AG04450 (cell line): ENCODE measurements at regions not wholly inside any gene's neighbourhood (a gene's known extent, or its start where the extent isn't known, plus 50 kb on each side); places are given as distances from the start of the nearest gene placed in this dataset.
"Not testable (repeated sequence)": the region's sequence is repeated elsewhere in the genome, so short reads cannot be mapped to it uniquely, and the experiment has no call there.

Experiments
- CTCF ChIA-PET: fragments of 300-600, 350-600 bp; formaldehyde crosslinking; extraction: SDS; loops from one replicate; lab custom pipeline; 2022; ENCODE audit warnings: antibody characterized with exemption, inconsistent platforms; lab: Charles Lee
- POLR2A ChIA-PET: fragments of 350-600 bp; formaldehyde crosslinking; extraction: SDS; loops from one replicate; lab custom pipeline; 2021; ENCODE audit warnings: antibody characterized with exemption, inconsistent platforms; lab: Yijun Ruan, JAX
- DNase-seq: peaks from one replicate; pipeline ENCODE4 v3.0.0-alpha.2; 2011; ENCODE audit warnings: low read depth, low spot score
- H3K27ac ChIP-seq: one replicate; pipeline ENCODE4 v1.5.1; 2012; ENCODE audit warnings: low read depth, low read length, control low read depth
- H3K27me3 ChIP-seq: one replicate; pipeline ENCODE4 v1.6.0; 2012; ENCODE audit warnings: low read length; ENCODE audit not compliant: control insufficient read depth, insufficient read depth
- H3K4me3 ChIP-seq: 2 replicates; pipeline ENCODE4 v1.5.1; 2011; ENCODE audit warnings: mild to moderate bottlenecking, low read depth, low read length, control low read depth
- H3K9me3 ChIP-seq: 2 replicates; pipeline ENCODE4 v1.5.1; 2012; ENCODE audit warnings: low read length; ENCODE audit not compliant: control insufficient read depth, insufficient read depth
- CTCF ChIP-seq: IDR thresholded peaks from 2 replicates; pipeline ENCODE4 v1.5.1; 2011; ENCODE audit warnings: low read depth, low read length, control low read depth, inconsistent platforms

- ChIA-PET POLR2A (no interaction called here), CTCF (interaction anchor here (0.6 to 2.4 kb wide), 3 partner anchors 10 to 34 kb away, joined by 4 to 8 read pairs (median 6); no protein-coding TSS in a partner anchor)
Observed at GRCh38 chr1:96596226-96596922, 125.2 kb upstream of the PTBP2 start.

DNA sequence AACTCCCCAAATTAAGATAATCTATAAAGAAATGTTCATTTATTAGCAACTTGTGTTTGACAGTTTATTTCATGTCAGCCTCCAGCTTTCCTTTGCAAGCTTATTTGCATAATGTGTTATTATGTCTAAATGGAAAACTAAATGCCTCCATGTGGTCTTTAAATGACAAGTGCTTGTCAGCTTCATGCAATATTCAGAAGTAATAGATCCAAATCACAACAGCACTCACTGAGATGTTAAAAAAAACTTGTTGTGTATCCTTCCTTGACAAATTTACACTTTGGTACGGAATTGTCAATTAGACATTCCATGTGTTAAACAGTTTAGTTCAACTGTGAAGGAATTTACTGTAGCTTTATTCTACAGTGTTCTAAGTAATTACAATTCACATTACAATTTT lies 124.4 kb upstream of the PTBP2 start:
- DNase-seq: no peak
- no peaks in the 10 kb centered on the region for H3K27me3 ChIP-seq
- CTCF ChIA-PET: interaction anchor here (2.4 kb wide), 1 partner anchor 11 kb away, joined by 8 read pairs; no protein-coding TSS in a partner anchor
- no peak for TF ChIP-seq CTCF
- POLR2A ChIA-PET: no interaction called here
- H3K9me3 ChIP-seq: no peaks in the 10 kb centered on the region
- H3K4me3 ChIP-seq: no peak overlapping the region
- H3K27ac ChIP-seq: no peak overlapping the region

More at GRCh38 chr1:96596226-96596922, 125.2 kb upstream of the PTBP2 start:
- Histone ChIP-seq H3K4me3 (no peak overlapping the region), H3K9me3 (no peaks in the 10 kb centered on the region), H3K27me3 (no peaks in the 10 kb centered on the region), H3K27ac (no peak overlapping the region)
- peak; percentile 50 for TF ChIP-seq CTCF
- no peak for DNase-seq

GRCh38 chr1:96598416-96599168 lies 123.0 kb upstream of the PTBP2 start:
- POLR2A ChIA-PET: no interaction called here
- no peak for TF ChIP-seq CTCF
- DNase-seq: peak; percentile 42
- Histone ChIP-seq H3K4me3 (no peak overlapping the region), H3K9me3 (no peaks in the 10 kb centered on the region), H3K27ac (peak overlapping the region; percentile 52), H3K27me3 (no peaks in the 10 kb centered on the region)
- CTCF ChIA-PET: no interaction called here

DNA sequence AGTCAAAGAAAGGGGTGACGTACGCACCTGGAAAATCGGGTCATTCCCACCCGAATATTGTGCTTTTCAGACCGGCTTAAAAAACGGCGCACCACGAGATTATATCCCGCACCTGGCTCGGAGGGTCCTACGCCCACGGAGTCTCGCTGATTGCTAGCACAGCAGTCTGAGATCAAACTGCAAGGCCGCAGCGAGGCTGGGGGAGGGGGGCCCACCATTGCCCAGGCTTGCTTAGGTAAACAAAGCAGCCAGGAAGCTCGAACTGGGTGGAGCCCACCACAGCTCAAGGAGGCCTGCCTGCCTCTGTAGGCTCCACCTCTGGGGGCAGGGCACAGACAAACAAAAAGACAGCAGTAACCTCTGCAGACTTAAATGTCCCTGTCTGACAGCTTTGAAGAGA lies 117.0 kb upstream of the PTBP2 start:
- H3K27ac ChIP-seq, H3K27me3 ChIP-seq, CTCF ChIA-PET, POLR2A ChIA-PET, H3K4me3 ChIP-seq, H3K9me3 ChIP-seq, DNase-seq: not testable (repeated sequence)

DNA sequence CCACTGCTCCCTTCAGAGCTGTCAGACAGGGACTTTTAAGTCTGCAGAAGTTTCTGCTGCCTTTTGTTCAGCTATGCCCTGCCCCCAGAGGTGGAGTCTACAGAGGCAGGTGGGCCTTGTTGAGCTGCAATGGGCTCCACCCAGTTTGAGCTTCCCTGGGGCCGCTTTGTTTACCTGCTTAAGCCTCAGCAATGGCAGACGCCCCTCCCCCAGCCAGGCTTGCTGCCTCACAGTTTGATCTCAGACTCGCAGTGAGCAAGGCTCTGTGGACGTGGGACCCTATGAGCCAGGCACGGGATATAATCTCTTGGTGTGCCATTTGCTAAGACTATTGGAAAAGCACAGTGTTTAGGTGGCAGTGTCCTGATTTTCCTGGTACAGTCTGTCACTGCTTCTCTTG lies 104.2 kb upstream of the PTBP2 start:
- H3K9me3 ChIP-seq, H3K27ac ChIP-seq, H3K4me3 ChIP-seq, H3K27me3 ChIP-seq, DNase-seq, POLR2A ChIA-PET: not testable (repeated sequence)
- CTCF ChIA-PET: interaction anchor here (0.6 kb wide), 1 partner anchor 96 kb away, joined by 3 read pairs; no protein-coding TSS in a partner anchor
